Neural cell (in vitro differentiated cells): ENCODE measurements at regions not wholly inside any gene's neighbourhood (a gene's known extent, or its start where the extent isn't known, plus 50 kb on each side); places are given as distances from the start of the nearest gene placed in this dataset.

Experiments
- H2AFZ ChIP-seq: fragments of 200-600, 300-800 bp; sonication (generic), shearing (Covaris generic); 2 replicates; pipeline ENCODE4 v1.6.0; 2014; ENCODE audit warnings: low read depth, mild to moderate bottlenecking, antibody characterized with exemption, low read length, moderate library complexity
- H3F3A ChIP-seq: fragments of 200-600 bp; shearing (Covaris generic); 2 replicates; pipeline ENCODE4 v1.6.1; 2016; ENCODE audit warnings: mild to moderate bottlenecking, moderate library complexity, mixed read lengths, antibody characterized with exemption, low read length; ENCODE audit not compliant: insufficient read depth, poor library complexity, severe bottlenecking
- H3K27ac ChIP-seq: fragments of 200-600, 300-800 bp; sonication (generic), shearing (Covaris generic); 2 replicates; pipeline ENCODE4 v1.5.1; 2014; ENCODE audit warnings: mild to moderate bottlenecking, low read length, moderate library complexity
- H3K27me3 ChIP-seq: fragments of 300-800, 200-600 bp; sonication (generic), shearing (Covaris generic); 2 replicates; pipeline ENCODE4 v1.6.0; 2014; ENCODE audit warnings: mild to moderate bottlenecking, low read depth, low read length, moderate library complexity; ENCODE audit not compliant: insufficient read depth
- H3K36me3 ChIP-seq: fragments of 300-800, 200-600 bp; sonication (generic), shearing (Covaris generic); 2 replicates; pipeline ENCODE4 v1.5.1; 2014; ENCODE audit warnings: mild to moderate bottlenecking, antibody characterized with exemption, low read length, moderate library complexity; ENCODE audit not compliant: insufficient read depth
- H3K4me2 ChIP-seq: fragments of 300-800, 200-600 bp; sonication (generic), shearing (Covaris generic); 2 replicates; pipeline ENCODE4 v1.6.0; 2014; ENCODE audit warnings: mild to moderate bottlenecking, low read length
- H3K4me3 ChIP-seq: fragments of 300-800, 200-600 bp; sonication (generic), shearing (Covaris generic); 2 replicates; pipeline ENCODE4 v1.5.1; 2014; ENCODE audit warnings: mild to moderate bottlenecking, low read length, moderate library complexity
- H3K79me2 ChIP-seq: fragments of 200-600 bp; shearing (Covaris generic); replicated peaks from 2 replicates; pipeline ENCODE4 v1.6.0; 2014; ENCODE audit warnings: mild to moderate bottlenecking, low read length, moderate library complexity; ENCODE audit not compliant: insufficient read depth
- H3K9ac ChIP-seq: fragments of 300-800, 200-600 bp; sonication (generic), shearing (Covaris generic); 2 replicates; pipeline ENCODE4 v1.6.1; 2016; ENCODE audit warnings: mild to moderate bottlenecking, low read length, mixed read lengths
- H3K9me2 ChIP-seq: fragments of 200-600 bp; shearing (Covaris generic); 2 replicates; pipeline ENCODE4 v1.6.1; 2016; ENCODE audit warnings: mild to moderate bottlenecking, low read length, mixed read lengths; ENCODE audit not compliant: insufficient read depth
- H3K9me3 ChIP-seq: fragments of 200-600, 300-800 bp; sonication (generic), shearing (Covaris generic); 2 replicates; pipeline ENCODE4 v1.6.1; 2016; ENCODE audit warnings: mild to moderate bottlenecking, mixed run types, low read length, moderate library complexity, mixed read lengths
- H4K20me1 ChIP-seq: fragments of 200-600 bp; shearing (Covaris generic); 2 replicates; pipeline ENCODE4 v1.6.1; 2016; ENCODE audit warnings: mild to moderate bottlenecking, mixed run types; ENCODE audit not compliant: insufficient read depth
- EP300 ChIP-seq: fragments of 450-650 bp; conservative IDR thresholded peaks from 2 replicates; pipeline ENCODE4 v1.6.1; 2014; ENCODE audit warnings: antibody characterized with exemption, mild to moderate bottlenecking, moderate library complexity; ENCODE audit not compliant: poor library complexity, severe bottlenecking
- EZH2 ChIP-seq: fragments of 200-600, 300-800 bp; shearing (Covaris generic), sonication (generic); IDR thresholded peaks from 2 replicates; pipeline ENCODE4 v1.6.1; 2014; ENCODE audit warnings: antibody characterized with exemption, low read length, borderline replicate concordance, mild to moderate bottlenecking; ENCODE audit not compliant: insufficient read depth, poor library complexity, severe bottlenecking
- MXI1 ChIP-seq: fragments of 450-650 bp; conservative IDR thresholded peaks from 2 replicates; pipeline ENCODE4 v1.6.1; 2014; ENCODE audit warnings: antibody characterized with exemption, mild to moderate bottlenecking; ENCODE audit not compliant: poor library complexity, severe bottlenecking
- POLR2AphosphoS5 ChIP-seq: IDR thresholded peaks from 2 replicates; pipeline ENCODE4 v1.6.1; 2012
- RAD21 ChIP-seq: fragments of 450-650 bp; conservative IDR thresholded peaks from 2 replicates; pipeline ENCODE4 v1.6.1; 2014; ENCODE audit warnings: antibody characterized with exemption, mild to moderate bottlenecking, moderate library complexity
- SMC3 ChIP-seq: fragments of 450-650 bp; conservative IDR thresholded peaks from 2 replicates; pipeline ENCODE4 v1.6.1; 2014; ENCODE audit warnings: antibody characterized with exemption, mild to moderate bottlenecking, moderate library complexity; ENCODE audit not compliant: poor library complexity
- TAF1 ChIP-seq: IDR thresholded peaks from 2 replicates; pipeline ENCODE4 v1.6.1; 2012; ENCODE audit warnings: low read depth
- TF ChIP-seq, protein P1 (sequence below): fragments of 450-650 bp; IDR thresholded peaks from 2 replicates; pipeline ENCODE4 v1.5.1; 2014; ENCODE audit warnings: antibody characterized with exemption, mild to moderate bottlenecking, moderate library complexity; ENCODE audit not compliant: poor library complexity, severe bottlenecking
- TF ChIP-seq, protein P2 (sequence below): IDR thresholded peaks from 2 replicates; pipeline ENCODE4 v1.6.1; 2012; ENCODE audit warnings: borderline replicate concordance

DNA sequence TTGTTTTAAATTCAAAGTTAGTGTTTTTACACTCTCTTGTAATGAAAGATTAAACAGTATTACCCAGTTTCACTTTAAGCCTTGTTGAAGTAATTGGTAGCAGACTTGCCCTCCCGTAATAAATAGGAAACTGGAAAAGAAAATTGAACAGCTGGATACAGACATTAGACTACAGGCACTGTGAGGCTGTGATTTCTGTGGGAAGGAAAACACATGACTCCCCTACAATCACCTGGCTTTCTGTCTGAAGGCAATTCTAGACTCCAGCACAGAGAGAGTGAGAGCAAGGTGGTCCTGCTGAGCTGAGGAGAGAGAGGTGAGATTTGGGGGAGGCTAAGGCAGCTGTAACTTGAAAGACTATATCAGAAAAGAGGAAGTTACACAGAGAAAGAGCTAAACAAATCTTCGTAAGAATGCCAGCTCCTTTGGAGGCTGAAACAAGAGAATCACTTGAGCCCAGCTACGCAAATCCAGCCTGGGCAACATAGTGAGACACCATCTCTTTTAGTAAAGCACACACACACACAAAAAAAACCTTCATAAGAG lies 57.8 kb upstream of the CDYL2 start:
- Histone ChIP-seq H4K20me1 (no peaks in the 10 kb centered on the region), H2AFZ (no peak overlapping the region), H3K9me3 (no peaks in the 10 kb centered on the region), H3K27ac (no peak overlapping the region), H3K27me3 (no peaks in the 10 kb centered on the region), H3K9me2 (no peaks in the 10 kb centered on the region), H3K4me3 (no peak overlapping the region), H3K36me3 (no peaks in the 10 kb centered on the region), H3K79me2 (no peaks in the 10 kb centered on the region), H3K4me2 (no peak overlapping the region), H3F3A (no peaks in the 10 kb centered on the region), H3K9ac (no peak overlapping the region)
- TF ChIP-seq, protein P1, sequence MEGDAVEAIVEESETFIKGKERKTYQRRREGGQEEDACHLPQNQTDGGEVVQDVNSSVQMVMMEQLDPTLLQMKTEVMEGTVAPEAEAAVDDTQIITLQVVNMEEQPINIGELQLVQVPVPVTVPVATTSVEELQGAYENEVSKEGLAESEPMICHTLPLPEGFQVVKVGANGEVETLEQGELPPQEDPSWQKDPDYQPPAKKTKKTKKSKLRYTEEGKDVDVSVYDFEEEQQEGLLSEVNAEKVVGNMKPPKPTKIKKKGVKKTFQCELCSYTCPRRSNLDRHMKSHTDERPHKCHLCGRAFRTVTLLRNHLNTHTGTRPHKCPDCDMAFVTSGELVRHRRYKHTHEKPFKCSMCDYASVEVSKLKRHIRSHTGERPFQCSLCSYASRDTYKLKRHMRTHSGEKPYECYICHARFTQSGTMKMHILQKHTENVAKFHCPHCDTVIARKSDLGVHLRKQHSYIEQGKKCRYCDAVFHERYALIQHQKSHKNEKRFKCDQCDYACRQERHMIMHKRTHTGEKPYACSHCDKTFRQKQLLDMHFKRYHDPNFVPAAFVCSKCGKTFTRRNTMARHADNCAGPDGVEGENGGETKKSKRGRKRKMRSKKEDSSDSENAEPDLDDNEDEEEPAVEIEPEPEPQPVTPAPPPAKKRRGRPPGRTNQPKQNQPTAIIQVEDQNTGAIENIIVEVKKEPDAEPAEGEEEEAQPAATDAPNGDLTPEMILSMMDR = no peak
- TF ChIP-seq RAD21 = no peak
- no peak for TF ChIP-seq SMC3
- no peak for TF ChIP-seq MXI1
- TF ChIP-seq TAF1 = no peak
- TF ChIP-seq POLR2AphosphoS5 = no peak
- TF ChIP-seq, protein P2, sequence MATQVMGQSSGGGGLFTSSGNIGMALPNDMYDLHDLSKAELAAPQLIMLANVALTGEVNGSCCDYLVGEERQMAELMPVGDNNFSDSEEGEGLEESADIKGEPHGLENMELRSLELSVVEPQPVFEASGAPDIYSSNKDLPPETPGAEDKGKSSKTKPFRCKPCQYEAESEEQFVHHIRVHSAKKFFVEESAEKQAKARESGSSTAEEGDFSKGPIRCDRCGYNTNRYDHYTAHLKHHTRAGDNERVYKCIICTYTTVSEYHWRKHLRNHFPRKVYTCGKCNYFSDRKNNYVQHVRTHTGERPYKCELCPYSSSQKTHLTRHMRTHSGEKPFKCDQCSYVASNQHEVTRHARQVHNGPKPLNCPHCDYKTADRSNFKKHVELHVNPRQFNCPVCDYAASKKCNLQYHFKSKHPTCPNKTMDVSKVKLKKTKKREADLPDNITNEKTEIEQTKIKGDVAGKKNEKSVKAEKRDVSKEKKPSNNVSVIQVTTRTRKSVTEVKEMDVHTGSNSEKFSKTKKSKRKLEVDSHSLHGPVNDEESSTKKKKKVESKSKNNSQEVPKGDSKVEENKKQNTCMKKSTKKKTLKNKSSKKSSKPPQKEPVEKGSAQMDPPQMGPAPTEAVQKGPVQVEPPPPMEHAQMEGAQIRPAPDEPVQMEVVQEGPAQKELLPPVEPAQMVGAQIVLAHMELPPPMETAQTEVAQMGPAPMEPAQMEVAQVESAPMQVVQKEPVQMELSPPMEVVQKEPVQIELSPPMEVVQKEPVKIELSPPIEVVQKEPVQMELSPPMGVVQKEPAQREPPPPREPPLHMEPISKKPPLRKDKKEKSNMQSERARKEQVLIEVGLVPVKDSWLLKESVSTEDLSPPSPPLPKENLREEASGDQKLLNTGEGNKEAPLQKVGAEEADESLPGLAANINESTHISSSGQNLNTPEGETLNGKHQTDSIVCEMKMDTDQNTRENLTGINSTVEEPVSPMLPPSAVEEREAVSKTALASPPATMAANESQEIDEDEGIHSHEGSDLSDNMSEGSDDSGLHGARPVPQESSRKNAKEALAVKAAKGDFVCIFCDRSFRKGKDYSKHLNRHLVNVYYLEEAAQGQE = no peak
- TF ChIP-seq EP300 = no peak
- TF ChIP-seq EZH2 = no peak
